BJ (cell line): ENCODE measurements at regions not wholly inside any gene's neighbourhood (a gene's known extent, or its start where the extent isn't known, plus 50 kb on each side); places are given as distances from the start of the nearest gene placed in this dataset.
"Not testable (repeated sequence)": the region's sequence is repeated elsewhere in the genome, so short reads cannot be mapped to it uniquely, and the experiment has no call there.

Experiments
- CTCF ChIA-PET: fragments of 350-600 bp; formaldehyde crosslinking; extraction: SDS; loops from one replicate; lab custom pipeline; 2021; ENCODE audit warnings: antibody characterized with exemption, inconsistent platforms; lab: Yijun Ruan, JAX
- POLR2A ChIA-PET: fragments of 300-600 bp; sonication (Branson Sonifier 250); formaldehyde crosslinking; extraction: SDS; loops from one replicate; lab custom pipeline; 2021; ENCODE audit warnings: antibody characterized with exemption; lab: Charles Lee
- DNase-seq: peaks from one replicate; pipeline ENCODE4 v3.0.0-alpha.2; 2011; ENCODE audit warnings: low read depth
- H3K27me3 ChIP-seq: 2 replicates; pipeline ENCODE4 v1.6.0; 2011; ENCODE audit warnings: low read length; ENCODE audit not compliant: control insufficient read depth, insufficient read depth
- H3K36me3 ChIP-seq: 2 replicates; pipeline ENCODE4 v1.5.1; 2011; ENCODE audit warnings: low read length; ENCODE audit not compliant: control insufficient read depth, insufficient read depth
- H3K4me3 ChIP-seq: 2 replicates; pipeline ENCODE4 v1.5.1; 2011; ENCODE audit warnings: low read depth, mild to moderate bottlenecking, control low read depth, low read length
- TF ChIP-seq, protein P1 (sequence below): IDR thresholded peaks from 2 replicates; pipeline ENCODE4 v1.5.1; 2011; ENCODE audit warnings: low read depth, mild to moderate bottlenecking, control low read depth, inconsistent platforms, low read length, moderate library complexity; ENCODE audit not compliant: insufficient read depth

DNA sequence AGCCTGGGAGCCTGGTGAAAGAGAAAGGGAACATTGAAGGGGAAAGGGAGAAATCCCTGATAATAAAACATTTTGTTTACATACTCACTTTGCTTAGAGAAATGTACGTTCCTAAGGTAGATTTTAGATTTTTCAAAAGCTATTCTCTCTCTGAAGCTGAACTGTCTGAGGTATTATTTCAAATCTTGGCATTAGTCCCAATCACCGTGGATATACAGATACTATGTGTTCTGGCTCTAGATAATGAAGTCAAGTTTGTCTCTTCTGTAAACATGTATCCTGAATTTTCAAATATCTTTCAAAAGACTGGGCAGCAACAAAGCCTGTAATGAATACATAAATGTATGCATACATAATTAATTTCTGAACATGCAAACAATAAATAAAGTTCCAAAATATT is 1104.2 kb upstream of the FAM98A start:
- TF ChIP-seq, protein P1, sequence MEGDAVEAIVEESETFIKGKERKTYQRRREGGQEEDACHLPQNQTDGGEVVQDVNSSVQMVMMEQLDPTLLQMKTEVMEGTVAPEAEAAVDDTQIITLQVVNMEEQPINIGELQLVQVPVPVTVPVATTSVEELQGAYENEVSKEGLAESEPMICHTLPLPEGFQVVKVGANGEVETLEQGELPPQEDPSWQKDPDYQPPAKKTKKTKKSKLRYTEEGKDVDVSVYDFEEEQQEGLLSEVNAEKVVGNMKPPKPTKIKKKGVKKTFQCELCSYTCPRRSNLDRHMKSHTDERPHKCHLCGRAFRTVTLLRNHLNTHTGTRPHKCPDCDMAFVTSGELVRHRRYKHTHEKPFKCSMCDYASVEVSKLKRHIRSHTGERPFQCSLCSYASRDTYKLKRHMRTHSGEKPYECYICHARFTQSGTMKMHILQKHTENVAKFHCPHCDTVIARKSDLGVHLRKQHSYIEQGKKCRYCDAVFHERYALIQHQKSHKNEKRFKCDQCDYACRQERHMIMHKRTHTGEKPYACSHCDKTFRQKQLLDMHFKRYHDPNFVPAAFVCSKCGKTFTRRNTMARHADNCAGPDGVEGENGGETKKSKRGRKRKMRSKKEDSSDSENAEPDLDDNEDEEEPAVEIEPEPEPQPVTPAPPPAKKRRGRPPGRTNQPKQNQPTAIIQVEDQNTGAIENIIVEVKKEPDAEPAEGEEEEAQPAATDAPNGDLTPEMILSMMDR = no peak
- ChIA-PET CTCF (no interaction called here), POLR2A (no interaction called here)
- no peaks in the 10 kb centered on the region for H3K27me3 ChIP-seq
- no peak for DNase-seq
- no peaks in the 10 kb centered on the region for H3K36me3 ChIP-seq
- no peak overlapping the region for H3K4me3 ChIP-seq

DNA sequence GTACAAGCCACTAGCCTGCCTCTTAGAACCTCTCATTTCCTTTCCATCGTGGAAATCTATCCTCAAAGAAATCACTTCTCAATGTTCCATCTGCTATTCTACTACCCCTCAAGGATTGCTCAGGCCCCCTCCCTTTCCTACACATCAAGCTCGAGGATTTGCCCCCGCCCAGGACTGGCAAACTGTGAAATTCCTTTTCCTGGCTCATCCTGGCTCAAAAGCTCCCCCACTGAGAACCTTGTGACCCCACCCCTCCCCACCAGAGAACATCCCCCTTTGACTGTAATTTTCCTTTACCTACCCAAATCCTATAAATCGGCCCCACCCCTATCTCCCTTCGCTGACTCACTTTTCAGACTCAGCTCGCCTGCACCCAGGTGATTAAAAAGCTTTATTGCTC is 1103.3 kb upstream of the FAM98A start:
- H3K27me3 ChIP-seq, H3K36me3 ChIP-seq, POLR2A ChIA-PET, DNase-seq, H3K4me3 ChIP-seq, CTCF ChIA-PET: not testable (repeated sequence)

DNA sequence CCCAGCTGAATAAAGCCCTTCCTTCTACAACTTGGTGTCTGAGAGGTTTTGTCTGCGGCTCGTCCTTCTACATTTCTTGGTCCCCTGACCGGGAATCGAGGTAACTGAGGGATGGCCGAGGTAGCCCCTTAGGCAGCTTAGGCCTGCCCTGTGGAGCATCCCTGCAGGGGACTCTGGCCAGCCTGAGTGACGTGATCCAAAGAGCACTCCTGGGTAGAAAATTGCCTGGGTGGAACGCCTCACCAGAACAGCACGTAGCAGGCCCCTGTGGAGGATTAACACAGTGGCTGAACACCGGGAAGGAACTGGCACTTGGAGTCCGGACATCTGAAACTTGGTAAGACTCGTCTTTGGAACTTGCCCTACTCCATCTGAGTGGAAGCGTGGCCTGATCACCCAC is 1078.5 kb upstream of the FAM98A start:
- POLR2A ChIA-PET, CTCF ChIA-PET, H3K4me3 ChIP-seq, H3K27me3 ChIP-seq, H3K36me3 ChIP-seq, DNase-seq: not testable (repeated sequence)

DNA sequence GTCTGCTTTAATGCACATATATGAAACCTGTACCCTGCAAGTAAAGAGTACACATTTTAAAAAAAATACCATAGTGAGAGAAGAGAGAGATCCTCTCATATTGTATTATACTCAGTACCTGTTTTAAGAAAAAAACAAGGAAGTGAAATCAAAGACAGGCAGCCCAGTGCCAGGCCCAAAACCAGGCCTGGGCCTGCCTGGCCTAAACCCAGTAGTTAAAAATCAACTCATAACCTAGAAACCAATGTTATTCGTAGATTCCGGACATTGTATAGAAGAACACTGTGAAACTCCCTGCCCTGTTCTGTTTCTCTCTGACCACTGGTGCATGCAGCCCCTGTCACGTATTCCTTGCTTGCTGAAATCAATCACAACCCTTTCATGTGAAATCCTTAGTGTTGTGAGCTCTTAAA is 1078.0 kb upstream of the FAM98A start:
- H3K36me3 ChIP-seq, H3K4me3 ChIP-seq, POLR2A ChIA-PET, CTCF ChIA-PET, H3K27me3 ChIP-seq, DNase-seq: not testable (repeated sequence)

DNA sequence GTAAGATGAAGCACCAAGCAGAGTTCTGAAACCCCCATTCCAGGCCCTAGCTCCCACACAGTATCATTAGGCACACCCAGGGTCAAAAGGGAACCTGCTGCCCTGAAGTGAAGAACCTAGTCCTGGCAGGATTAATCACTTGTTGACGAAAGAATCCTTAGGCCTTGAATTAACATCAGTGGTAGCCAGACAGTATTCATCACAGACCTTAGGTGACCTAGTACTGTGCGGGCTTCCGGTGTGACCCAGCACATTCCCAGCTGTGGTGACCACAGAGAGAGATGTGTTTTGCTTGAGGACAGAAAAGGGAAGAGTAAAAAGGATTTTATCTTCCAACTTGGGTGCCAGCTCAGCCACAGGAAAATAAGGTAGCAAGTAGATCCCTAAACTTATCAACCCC is 1071.4 kb upstream of the FAM98A start:
- no peak for DNase-seq
- Histone ChIP-seq H3K4me3 (no peak overlapping the region), H3K27me3 (no peaks in the 10 kb centered on the region), H3K36me3 (no peaks in the 10 kb centered on the region)
- POLR2A ChIA-PET = no interaction called here
- TF ChIP-seq, protein P1 = no peak
- CTCF ChIA-PET = no interaction called here

DNA sequence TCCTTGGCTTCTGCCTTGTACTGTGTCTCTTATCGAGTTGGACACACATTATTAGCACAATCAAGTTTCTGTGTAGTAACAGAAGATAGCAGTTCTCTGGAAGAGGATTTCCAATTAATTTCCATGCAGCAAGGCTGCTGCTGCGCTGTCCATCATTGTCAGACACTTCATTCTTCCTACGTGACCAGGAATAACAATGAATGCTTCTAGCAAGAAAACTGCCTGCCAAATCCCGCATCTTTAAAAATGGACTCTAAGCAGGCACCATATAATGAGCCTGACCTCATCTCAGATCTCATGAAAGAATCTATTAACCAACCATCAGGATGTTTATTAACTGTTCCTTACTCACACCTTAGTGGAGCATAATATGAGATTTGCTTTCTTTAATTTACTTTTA is 1067.7 kb upstream of the FAM98A start:
- ChIA-PET POLR2A (no interaction called here), CTCF (no interaction called here)
- DNase-seq = no peak
- H3K4me3 ChIP-seq = no peak overlapping the region
- H3K27me3 ChIP-seq = no peaks in the 10 kb centered on the region
- no peaks in the 10 kb centered on the region for H3K36me3 ChIP-seq
- TF ChIP-seq, protein P1 = no peak

DNA sequence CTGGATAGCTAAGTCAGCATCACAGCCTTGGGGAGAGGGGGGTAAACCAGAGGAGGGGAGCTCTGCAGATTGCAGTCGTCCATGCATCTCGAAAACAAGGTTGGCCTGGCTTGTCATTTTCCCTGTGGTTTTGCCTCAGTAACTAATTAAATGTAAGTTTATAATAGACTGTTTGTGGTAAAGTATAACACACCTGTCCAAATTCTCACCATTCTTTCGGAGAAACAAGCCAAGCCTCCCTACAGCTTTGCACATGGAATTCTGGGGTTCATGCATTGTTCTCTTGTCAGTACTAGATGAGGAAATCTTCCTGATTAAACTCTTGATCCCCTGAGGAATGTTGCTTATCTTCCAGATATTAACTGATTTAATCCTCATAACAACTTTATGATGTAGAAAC is 1065.2 kb upstream of the FAM98A start:
- Histone ChIP-seq H3K27me3 (no peaks in the 10 kb centered on the region), H3K4me3 (no peak overlapping the region), H3K36me3 (no peaks in the 10 kb centered on the region)
- TF ChIP-seq, protein P1 = no peak
- CTCF ChIA-PET = no interaction called here
- POLR2A ChIA-PET = no interaction called here
- DNase-seq = no peak
